ENCODE measurements at regions not wholly inside any gene's neighbourhood (a gene's known extent, or its start where the extent isn't known, plus 50 kb on each side); places are given as distances from the start of the nearest gene placed in this dataset.

- DNase-seq = no peak
Observed at GRCh38 chr12:19064713-19065112, 64.8 kb upstream of the PLEKHA5 start.

GRCh38 chr12:19065223-19065622, 64.3 kb upstream of the PLEKHA5 start:
- no peak for DNase-seq

GRCh38 chr12:19065871-19066270, 63.7 kb upstream of the PLEKHA5 start:
- no peak for DNase-seq

- DNase-seq = no peak
Observed at GRCh38 chr12:19066475-19067001, 63.0 kb upstream of the PLEKHA5 start.

GRCh38 chr12:19068137-19068536, 61.4 kb upstream of the PLEKHA5 start:
- no peak for DNase-seq

- DNase-seq = no peak
Observed at GRCh38 chr12:19070341-19070740, 59.2 kb upstream of the PLEKHA5 start.

- DNase-seq = no peak
Observed at GRCh38 chr12:19074700-19075099, 54.8 kb upstream of the PLEKHA5 start.

- no peak for DNase-seq
Observed at GRCh38 chr12:19075711-19076340, 53.7 kb upstream of the PLEKHA5 start.
